H1 (cell line): ENCODE measurements at regions not wholly inside any gene's neighbourhood (a gene's known extent, or its start where the extent isn't known, plus 50 kb on each side); places are given as distances from the start of the nearest gene placed in this dataset.

ENCODE experiments used
- BCL11A ChIP-seq, 2 experiments: IDR thresholded peaks; one replicate each; pipeline ENCODE4 v1.6.1; 2011; ENCODE audit warnings: low read depth in 2 of 2, low read length in 2 of 2, mild to moderate bottlenecking in 2 of 2
- CHD2 ChIP-seq: IDR thresholded peaks from 2 replicates; pipeline ENCODE4 v1.6.1; 2012; ENCODE audit warnings: low read length, improper control_type of control experiment
- EP300 ChIP-seq, 2 experiments: IDR thresholded peaks; 1 replicate in 1 of 2; 2 replicates in 1 of 2; pipeline ENCODE4 v1.6.1; 2011 to 2012; ENCODE audit warnings: low read depth in 2 of 2, low read length in 2 of 2, mild to moderate bottlenecking in 2 of 2, borderline replicate concordance in 1 of 2, inconsistent platforms in 1 of 2, moderate library complexity in 1 of 2
- GABPA ChIP-seq: IDR thresholded peaks from 2 replicates; pipeline ENCODE4 v1.6.1; 2011; ENCODE audit warnings: mild to moderate bottlenecking, low read length, moderate library complexity, borderline replicate concordance; ENCODE audit not compliant: insufficient read depth
- MAX ChIP-seq: IDR thresholded peaks from 2 replicates; pipeline ENCODE4 v1.6.1; 2012; ENCODE audit warnings: inconsistent platforms
- NRF1 ChIP-seq: IDR thresholded peaks from 2 replicates; pipeline ENCODE4 v1.6.1; 2011; ENCODE audit warnings: mild to moderate bottlenecking, low read depth, low read length, improper control_type of control experiment
- POLR2A ChIP-seq, 2 experiments: IDR thresholded peaks; 1 replicate in 1 of 2; 2 replicates in 1 of 2; pipeline ENCODE4 v1.6.1; 2011; ENCODE audit warnings: low read depth in 2 of 2, low read length in 2 of 2, mild to moderate bottlenecking in 2 of 2; ENCODE audit errors: control extremely low read depth in 1 of 2
- POLR2AphosphoS5 ChIP-seq: IDR thresholded peaks from 2 replicates; pipeline ENCODE4 v1.6.1; 2011; ENCODE audit warnings: low read depth, low read length
- SP1 ChIP-seq: IDR thresholded peaks from 2 replicates; pipeline ENCODE4 v1.6.1; 2011; ENCODE audit warnings: low read depth, low read length
- SP2 ChIP-seq: IDR thresholded peaks from 2 replicates; pipeline ENCODE4 v1.6.1; 2012; ENCODE audit warnings: mild to moderate bottlenecking, low read length, inconsistent platforms
- TF ChIP-seq, protein P1 (sequence below), 3 experiments: IDR thresholded peaks; 1 replicate in 2 of 3; 2 replicates in 1 of 3; pipeline versions ENCODE4 v1.5.1 to v1.6.1; 2011; ENCODE audit warnings: low read length in 3 of 3, mild to moderate bottlenecking in 3 of 3, inconsistent platforms in 2 of 3, low read depth in 1 of 3, moderate library complexity in 1 of 3; ENCODE audit not compliant: insufficient read depth in 1 of 3; ENCODE audit errors: control extremely low read depth in 1 of 3

DNA sequence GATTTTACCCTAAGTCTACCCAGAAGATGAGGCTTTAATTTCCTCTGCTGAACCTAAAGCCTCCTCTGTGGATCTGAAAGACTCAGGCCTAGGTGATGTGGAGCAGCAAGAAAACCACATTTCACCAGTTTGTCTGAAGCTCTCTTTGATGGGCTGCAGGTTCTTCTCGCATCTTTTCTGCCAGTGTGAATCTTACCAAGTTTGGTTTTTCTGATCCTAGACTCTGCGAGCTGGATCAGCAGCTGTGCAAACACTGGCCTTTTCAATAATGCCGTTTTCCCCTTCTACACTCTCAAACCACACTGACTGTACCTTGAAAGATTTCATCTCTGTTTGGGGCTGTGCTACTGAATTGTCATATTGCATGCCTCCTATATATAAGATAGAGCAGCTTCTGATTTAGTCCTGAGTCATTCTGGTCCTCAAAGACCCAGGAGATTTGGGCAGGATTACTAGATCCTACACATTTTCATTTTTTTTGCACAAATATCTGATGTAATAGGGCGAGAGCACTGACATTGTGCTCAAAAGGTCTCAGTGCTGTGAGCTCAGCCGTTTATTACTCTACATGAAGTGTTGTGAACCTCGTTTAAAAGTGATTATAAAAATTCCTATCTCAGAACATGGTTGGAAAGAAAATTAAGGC lies 133.6 kb upstream of the FAM9C start:
- TF ChIP-seq BCL11A (IDR thresholded peaks at IDR 0.05; ENCODE audit: low read depth in 2 of 2, low read length in 2 of 2) (no peak), EP300 (IDR thresholded peaks at IDR 0.05; ENCODE audit: borderline replicate concordance in 1 of 2, low read depth in 2 of 2, low read length in 2 of 2) (no peak), POLR2A (IDR thresholded peaks at IDR 0.05; ENCODE audit: control extremely low read depth in 1 of 2, low read depth in 2 of 2, low read length in 2 of 2) (no peak), SP1 (no peak), NRF1 (no peak), CHD2 (no peak), SP2 (no peak), POLR2AphosphoS5 (no peak), MAX (no peak), GABPA (no peak)
- TF ChIP-seq, protein P1, sequence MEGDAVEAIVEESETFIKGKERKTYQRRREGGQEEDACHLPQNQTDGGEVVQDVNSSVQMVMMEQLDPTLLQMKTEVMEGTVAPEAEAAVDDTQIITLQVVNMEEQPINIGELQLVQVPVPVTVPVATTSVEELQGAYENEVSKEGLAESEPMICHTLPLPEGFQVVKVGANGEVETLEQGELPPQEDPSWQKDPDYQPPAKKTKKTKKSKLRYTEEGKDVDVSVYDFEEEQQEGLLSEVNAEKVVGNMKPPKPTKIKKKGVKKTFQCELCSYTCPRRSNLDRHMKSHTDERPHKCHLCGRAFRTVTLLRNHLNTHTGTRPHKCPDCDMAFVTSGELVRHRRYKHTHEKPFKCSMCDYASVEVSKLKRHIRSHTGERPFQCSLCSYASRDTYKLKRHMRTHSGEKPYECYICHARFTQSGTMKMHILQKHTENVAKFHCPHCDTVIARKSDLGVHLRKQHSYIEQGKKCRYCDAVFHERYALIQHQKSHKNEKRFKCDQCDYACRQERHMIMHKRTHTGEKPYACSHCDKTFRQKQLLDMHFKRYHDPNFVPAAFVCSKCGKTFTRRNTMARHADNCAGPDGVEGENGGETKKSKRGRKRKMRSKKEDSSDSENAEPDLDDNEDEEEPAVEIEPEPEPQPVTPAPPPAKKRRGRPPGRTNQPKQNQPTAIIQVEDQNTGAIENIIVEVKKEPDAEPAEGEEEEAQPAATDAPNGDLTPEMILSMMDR (IDR thresholded peaks at IDR 0.05; ENCODE audit: control extremely low read depth in 1 of 3, insufficient read depth in 1 of 3, low read depth in 1 of 3, low read length in 3 of 3) = no peak
